ENCODE measurements at regions not wholly inside any gene's neighbourhood (a gene's known extent, or its start where the extent isn't known, plus 50 kb on each side); places are given as distances from the start of the nearest gene placed in this dataset.
"Not testable (repeated sequence)": the region's sequence is repeated elsewhere in the genome, so short reads cannot be mapped to it uniquely, and the experiment has no call there.

DNA sequence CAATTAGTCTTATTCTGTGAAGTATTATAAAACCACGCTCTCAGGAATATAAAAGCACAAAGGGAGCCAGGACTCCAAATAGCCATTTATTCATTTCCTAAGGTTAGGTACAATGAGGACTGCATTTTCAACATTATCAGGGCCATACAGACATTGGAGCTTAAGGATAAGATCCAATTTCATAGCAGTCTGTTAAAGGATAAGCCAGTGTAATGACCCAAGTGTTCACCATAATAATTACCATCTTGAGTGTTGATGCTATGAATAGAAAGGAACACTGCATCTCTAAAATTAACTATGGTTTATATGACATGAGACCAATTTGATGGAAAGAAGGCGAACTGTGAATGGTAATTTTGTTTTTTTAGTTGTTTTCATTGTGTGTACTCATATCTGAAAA lies 403.1 kb downstream of the KCNJ18 start:
- TF ChIP-seq, protein P1, sequence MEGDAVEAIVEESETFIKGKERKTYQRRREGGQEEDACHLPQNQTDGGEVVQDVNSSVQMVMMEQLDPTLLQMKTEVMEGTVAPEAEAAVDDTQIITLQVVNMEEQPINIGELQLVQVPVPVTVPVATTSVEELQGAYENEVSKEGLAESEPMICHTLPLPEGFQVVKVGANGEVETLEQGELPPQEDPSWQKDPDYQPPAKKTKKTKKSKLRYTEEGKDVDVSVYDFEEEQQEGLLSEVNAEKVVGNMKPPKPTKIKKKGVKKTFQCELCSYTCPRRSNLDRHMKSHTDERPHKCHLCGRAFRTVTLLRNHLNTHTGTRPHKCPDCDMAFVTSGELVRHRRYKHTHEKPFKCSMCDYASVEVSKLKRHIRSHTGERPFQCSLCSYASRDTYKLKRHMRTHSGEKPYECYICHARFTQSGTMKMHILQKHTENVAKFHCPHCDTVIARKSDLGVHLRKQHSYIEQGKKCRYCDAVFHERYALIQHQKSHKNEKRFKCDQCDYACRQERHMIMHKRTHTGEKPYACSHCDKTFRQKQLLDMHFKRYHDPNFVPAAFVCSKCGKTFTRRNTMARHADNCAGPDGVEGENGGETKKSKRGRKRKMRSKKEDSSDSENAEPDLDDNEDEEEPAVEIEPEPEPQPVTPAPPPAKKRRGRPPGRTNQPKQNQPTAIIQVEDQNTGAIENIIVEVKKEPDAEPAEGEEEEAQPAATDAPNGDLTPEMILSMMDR (IDR thresholded peaks at IDR 0.05) = not testable (repeated sequence)
- not testable (repeated sequence) for TF ChIP-seq EP300 (IDR thresholded peaks at IDR 0.05; ENCODE audit: low read depth)
